CD4-positive, alpha-beta T cell (primary cell): ENCODE measurements at regions not wholly inside any gene's neighbourhood (a gene's known extent, or its start where the extent isn't known, plus 50 kb on each side); places are given as distances from the start of the nearest gene placed in this dataset.

Experiments used
- ATAC-seq: fragments of 200-7000 bp; cut with Tn5 transposase; one replicate; pipeline ENCODE4 v1.10.0; 2022; ENCODE audit warnings: mild to moderate bottlenecking; ENCODE audit not compliant: poor library complexity
- CTCF ChIA-PET: fragments of 350-600 bp; sonication (Branson Sonifier 250); formaldehyde crosslinking; loops from one replicate; lab custom pipeline; 2021; ENCODE audit warnings: antibody characterized with exemption, inconsistent platforms; lab: Charles Lee
- POLR2A ChIA-PET: fragments of 350-600 bp; sonication (Branson Sonifier 250); formaldehyde crosslinking; loops from one replicate; lab custom pipeline; 2021; ENCODE audit warnings: antibody characterized with exemption, inconsistent platforms; lab: Charles Lee
- DNase-seq, 14 experiments: peaks; one replicate each; pipeline ENCODE4 v3.0.0-alpha.2; 2013 to 2020; ENCODE audit warnings: mixed read lengths in 2 of 14
- H3K27ac ChIP-seq, 2 donors: one replicate each; pipeline versions ENCODE4 v1.5.1 to v1.7.0; 2013; ENCODE audit warnings: low read length in 2 of 2, low read depth in 1 of 2, mild to moderate bottlenecking in 1 of 2
- H3K27me3 ChIP-seq, 2 experiments: 1 replicate in 1 of 2; 2 replicates in 1 of 2; pipeline versions ENCODE4 v1.6.1 to v1.7.0; 2013; ENCODE audit warnings: low read length in 2 of 2, control low read depth in 1 of 2, mild to moderate bottlenecking in 1 of 2, moderate library complexity in 1 of 2; ENCODE audit not compliant: insufficient read depth in 2 of 2, control insufficient read depth in 1 of 2
- H3K36me3 ChIP-seq: one replicate; pipeline ENCODE4 v1.6.1; 2013; ENCODE audit warnings: low read length, control low read depth; ENCODE audit not compliant: insufficient read depth
- H3K4me1 ChIP-seq: one replicate; pipeline ENCODE4 v1.6.1; 2013; ENCODE audit warnings: low read length, control low read depth; ENCODE audit not compliant: insufficient read depth
- H3K4me3 ChIP-seq: one replicate; pipeline ENCODE4 v1.5.1; 2013; ENCODE audit warnings: mild to moderate bottlenecking, low read length, moderate library complexity
- H3K9me3 ChIP-seq, 2 experiments: 1 replicate in 1 of 2; 2 replicates in 1 of 2; pipeline versions ENCODE4 v1.6.1 to v1.7.0; 2013; ENCODE audit warnings: low read length in 2 of 2, mild to moderate bottlenecking in 2 of 2, control low read depth in 1 of 2, moderate library complexity in 1 of 2; ENCODE audit not compliant: control insufficient read depth in 1 of 2, insufficient read depth in 1 of 2
- H3K27ac Mint-ChIP-seq: one replicate; pipeline ENCODE4 v1.8.0; 2020; ENCODE audit warnings: mixed read lengths
- H3K27me3 Mint-ChIP-seq: one replicate; pipeline ENCODE4 v1.8.0; 2021; ENCODE audit warnings: mixed read lengths
- H3K36me3 Mint-ChIP-seq: one replicate; pipeline ENCODE4 v1.8.0; 2021; ENCODE audit warnings: low read depth, mixed read lengths
- H3K4me1 Mint-ChIP-seq: one replicate; pipeline ENCODE4 v1.8.0; 2021; ENCODE audit warnings: low read depth, mixed read lengths
- H3K4me3 Mint-ChIP-seq: one replicate; pipeline ENCODE4 v1.8.0; 2020; ENCODE audit warnings: mild to moderate bottlenecking, mixed read lengths
- H3K9me3 Mint-ChIP-seq: one replicate; pipeline ENCODE4 v1.8.0; 2020; ENCODE audit warnings: mixed read lengths
- intact Hi-C, 2 experiments: fragments of 100-400 bp; cut with DNase I in 1 of 2; cut with micrococcal nuclease in 1 of 2; formaldehyde crosslinking; loops; one replicate each; pipeline versions ENCODE4 v1.15.1 to v1.9.0; 2023 to 2025; cut with DNase I, micrococcal nuclease
- TF ChIP-seq, protein P1 (sequence below): fragments of 200-600 bp; IDR thresholded peaks from one replicate; pipeline ENCODE4 v1.8.0; 2022; ENCODE audit warnings: antibody characterized with exemption, mild to moderate bottlenecking

- Mint-ChIP-seq H3K27ac (no peak overlapping the region), H3K4me3 (no peak overlapping the region), H3K9me3 (no peaks in the 10 kb centered on the region), H3K4me1 (no peaks in the 10 kb centered on the region), H3K36me3 (no peaks in the 10 kb centered on the region), H3K27me3 (peaks cover 6% of the 10 kb centered on the region)
- intact Hi-C loops: no loop called here
- POLR2A ChIA-PET: no interaction called here
- Histone ChIP-seq H3K4me1 (no peaks in the 10 kb centered on the region), H3K27me3 (no peaks in the 10 kb centered on the region), H3K4me3 (no peak overlapping the region), H3K27ac (no peak overlapping the region), H3K9me3 (peaks cover 0 to 3% of the 10 kb centered on the region in 2 experiments), H3K36me3 (no peaks in the 10 kb centered on the region)
- TF ChIP-seq, protein P1, sequence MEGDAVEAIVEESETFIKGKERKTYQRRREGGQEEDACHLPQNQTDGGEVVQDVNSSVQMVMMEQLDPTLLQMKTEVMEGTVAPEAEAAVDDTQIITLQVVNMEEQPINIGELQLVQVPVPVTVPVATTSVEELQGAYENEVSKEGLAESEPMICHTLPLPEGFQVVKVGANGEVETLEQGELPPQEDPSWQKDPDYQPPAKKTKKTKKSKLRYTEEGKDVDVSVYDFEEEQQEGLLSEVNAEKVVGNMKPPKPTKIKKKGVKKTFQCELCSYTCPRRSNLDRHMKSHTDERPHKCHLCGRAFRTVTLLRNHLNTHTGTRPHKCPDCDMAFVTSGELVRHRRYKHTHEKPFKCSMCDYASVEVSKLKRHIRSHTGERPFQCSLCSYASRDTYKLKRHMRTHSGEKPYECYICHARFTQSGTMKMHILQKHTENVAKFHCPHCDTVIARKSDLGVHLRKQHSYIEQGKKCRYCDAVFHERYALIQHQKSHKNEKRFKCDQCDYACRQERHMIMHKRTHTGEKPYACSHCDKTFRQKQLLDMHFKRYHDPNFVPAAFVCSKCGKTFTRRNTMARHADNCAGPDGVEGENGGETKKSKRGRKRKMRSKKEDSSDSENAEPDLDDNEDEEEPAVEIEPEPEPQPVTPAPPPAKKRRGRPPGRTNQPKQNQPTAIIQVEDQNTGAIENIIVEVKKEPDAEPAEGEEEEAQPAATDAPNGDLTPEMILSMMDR: no peak
- ATAC-seq (no peak), DNase-seq (no peak)
- CTCF ChIA-PET: no interaction called here
These were observed 589.4 kb upstream of the WWC1 start for GRCh38 chr5:167702014-167702413.

GRCh38 chr5:167708449-167708848, 583.0 kb upstream of the WWC1 start:
- H3K4me3 Mint-ChIP-seq: no peak overlapping the region
- DNase-seq: no peak
- no peak for ATAC-seq
- TF ChIP-seq, protein P1: no peak
- POLR2A ChIA-PET: no interaction called here
- H3K27ac Mint-ChIP-seq: no peak overlapping the region
- no peak overlapping the region for H3K4me3 ChIP-seq
- intact Hi-C loops: no loop called here
- CTCF ChIA-PET: no interaction called here
- no peaks in the 10 kb centered on the region for H3K36me3 Mint-ChIP-seq
- no peaks in the 10 kb centered on the region for H3K4me1 Mint-ChIP-seq
- no peak overlapping the region for H3K27ac ChIP-seq
- H3K9me3 Mint-ChIP-seq: no peaks in the 10 kb centered on the region
- no peaks in the 10 kb centered on the region for H3K27me3 ChIP-seq
- H3K27me3 Mint-ChIP-seq: no peaks in the 10 kb centered on the region
- no peaks in the 10 kb centered on the region for H3K36me3 ChIP-seq
- H3K4me1 ChIP-seq: no peaks in the 10 kb centered on the region
- no peaks in the 10 kb centered on the region for H3K9me3 ChIP-seq

- H3K27ac ChIP-seq: no peak overlapping the region
- POLR2A ChIA-PET: no interaction called here
- ATAC-seq: no peak
- no peaks in the 10 kb centered on the region for H3K4me1 ChIP-seq
- Mint-ChIP-seq H3K27me3 (no peaks in the 10 kb centered on the region), H3K4me3 (no peak overlapping the region), H3K36me3 (no peaks in the 10 kb centered on the region), H3K4me1 (no peaks in the 10 kb centered on the region), H3K27ac (no peak overlapping the region), H3K9me3 (no peaks in the 10 kb centered on the region)
- CTCF ChIA-PET: no interaction called here
- H3K36me3 ChIP-seq: no peaks in the 10 kb centered on the region
- DNase-seq: no peak
- H3K4me3 ChIP-seq: no peak overlapping the region
- no peaks in the 10 kb centered on the region for H3K9me3 ChIP-seq
- TF ChIP-seq, protein P1: no peak
- intact Hi-C loops: no loop called here
- no peaks in the 10 kb centered on the region for H3K27me3 ChIP-seq
These were observed 581.8 kb upstream of the WWC1 start for GRCh38 chr5:167709625-167710024.
